ENCODE measurements at regions not wholly inside any gene's neighbourhood (a gene's known extent, or its start where the extent isn't known, plus 50 kb on each side); places are given as distances from the start of the nearest gene placed in this dataset.
"Not testable (repeated sequence)": the region's sequence is repeated elsewhere in the genome, so short reads cannot be mapped to it uniquely, and the experiment has no call there.

GRCh38 chr6:95660544-95660943, 83.2 kb downstream of the MANEA start:
- no peak for ATAC-seq
- DNase-seq, result no peak

- ATAC-seq (no peak), DNase-seq (no peak)
Measured at GRCh38 chr6:95670011-95670463, 92.7 kb downstream of the MANEA start.

GRCh38 chr6:95676011-95676628, 98.8 kb downstream of the MANEA start:
- no peak for ATAC-seq
- DNase-seq, result no peak

- ATAC-seq, result no peak
- DNase-seq, result no peak
Measured at GRCh38 chr6:95679981-95680380, 102.6 kb downstream of the MANEA start.

GRCh38 chr6:95681736-95682135, 104.4 kb downstream of the MANEA start:
- DNase-seq, result no peak

GRCh38 chr6:95682476-95682875, 105.1 kb downstream of the MANEA start:
- ATAC-seq (no peak), DNase-seq (no peak)

More at GRCh38 chr6:95681736-95682135, 104.4 kb downstream of the MANEA start:
- ATAC-seq, result no peak

GRCh38 chr6:95685822-95686221, 108.5 kb downstream of the MANEA start:
- DNase-seq (no peak), ATAC-seq (no peak)

GRCh38 chr6:95686272-95686671, 108.9 kb downstream of the MANEA start:
- DNase-seq (no peak), ATAC-seq (no peak)

GRCh38 chr6:95686895-95687294, 109.6 kb downstream of the MANEA start:
- no peak for ATAC-seq

GRCh38 chr6:95687839-95688238, 110.5 kb downstream of the MANEA start:
- DNase-seq, result no peak
- ATAC-seq, result no peak

More at GRCh38 chr6:95686895-95687294, 109.6 kb downstream of the MANEA start:
- DNase-seq, result no peak

- no peak for ATAC-seq
- no peak for DNase-seq
Measured at GRCh38 chr6:95690328-95690727, 113.0 kb downstream of the MANEA start.

- no peak for DNase-seq
- ATAC-seq, result no peak
Measured at GRCh38 chr6:95693108-95693507, 115.8 kb downstream of the MANEA start.

GRCh38 chr6:95698271-95698670, 120.9 kb downstream of the MANEA start:
- no peak for DNase-seq
- ATAC-seq, result no peak

- DNase-seq (no peak), ATAC-seq (no peak)
Measured at GRCh38 chr6:95723638-95724037, 146.3 kb downstream of the MANEA start.

GRCh38 chr6:95725344-95725743, 148.0 kb downstream of the MANEA start:
- DNase-seq, result no peak
- no peak for ATAC-seq

GRCh38 chr6:95740157-95740556, 162.8 kb downstream of the MANEA start:
- DNase-seq, result no peak
- ATAC-seq, result no peak

GRCh38 chr6:95741045-95741444, 163.7 kb downstream of the MANEA start:
- no peak for ATAC-seq
- DNase-seq, result no peak

GRCh38 chr6:95742767-95743289, 165.5 kb downstream of the MANEA start:
- DNase-seq (no peak), ATAC-seq (no peak)

GRCh38 chr6:95743591-95743990, 166.3 kb downstream of the MANEA start:
- no peak for ATAC-seq

GRCh38 chr6:95758236-95759069, 181.1 kb downstream of the MANEA start:
- DNase-seq, ATAC-seq: not testable (repeated sequence)

More at GRCh38 chr6:95743591-95743990, 166.3 kb downstream of the MANEA start:
- no peak for DNase-seq

GRCh38 chr6:95767897-95768463, 190.6 kb downstream of the MANEA start:
- ATAC-seq, result no peak
- no peak for DNase-seq

- no peak for ATAC-seq
- DNase-seq, result no peak
Measured at GRCh38 chr6:95768539-95768938, 191.2 kb downstream of the MANEA start.

GRCh38 chr6:95777338-95777737, 200.0 kb downstream of the MANEA start:
- ATAC-seq (no peak), DNase-seq (no peak)

All from stimulated activated naive CD8-positive, alpha-beta T cell treated with anti-CD3 and anti-CD28 coated beads, Interleukin-15, Interleukin-2, amounts not matched to agents 100 U/mL and 50 U/mL, for 24 hours (primary cell).